WI38 (cell line): ENCODE measurements at regions not wholly inside any gene's neighbourhood (a gene's known extent, or its start where the extent isn't known, plus 50 kb on each side); places are given as distances from the start of the nearest gene placed in this dataset.
"Not testable (repeated sequence)": the region's sequence is repeated elsewhere in the genome, so short reads cannot be mapped to it uniquely, and the experiment has no call there.

ENCODE experiments used
- H3K4me3 ChIP-seq: 2 replicates; pipeline ENCODE4 v1.5.1; 2011; ENCODE audit warnings: low read depth, mild to moderate bottlenecking, control low read depth, low read length
- TF ChIP-seq, protein P1 (sequence below): IDR thresholded peaks from 2 replicates; pipeline ENCODE4 v1.5.1; 2012; ENCODE audit warnings: low read depth, mild to moderate bottlenecking, control low read depth, low read length

DNA sequence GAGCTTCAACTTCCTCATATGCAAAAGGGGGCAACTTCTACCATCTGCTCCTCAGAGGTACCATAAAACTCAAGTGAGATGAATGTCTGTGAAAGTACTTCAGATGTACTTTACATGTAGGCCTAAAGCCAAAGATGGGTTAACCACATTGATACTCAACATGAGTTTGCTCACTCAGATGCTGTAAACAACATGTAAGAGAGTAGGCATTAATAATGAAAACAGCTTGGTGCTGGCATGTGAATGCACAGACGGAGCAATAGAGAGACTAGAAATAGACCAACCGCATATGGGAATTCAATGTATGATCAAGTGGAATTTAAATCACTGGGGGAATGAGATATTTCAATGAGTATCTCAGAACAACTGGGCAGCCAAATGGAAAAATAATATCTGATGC is 143.8 kb upstream of the CDYL start:
- TF ChIP-seq, protein P1, sequence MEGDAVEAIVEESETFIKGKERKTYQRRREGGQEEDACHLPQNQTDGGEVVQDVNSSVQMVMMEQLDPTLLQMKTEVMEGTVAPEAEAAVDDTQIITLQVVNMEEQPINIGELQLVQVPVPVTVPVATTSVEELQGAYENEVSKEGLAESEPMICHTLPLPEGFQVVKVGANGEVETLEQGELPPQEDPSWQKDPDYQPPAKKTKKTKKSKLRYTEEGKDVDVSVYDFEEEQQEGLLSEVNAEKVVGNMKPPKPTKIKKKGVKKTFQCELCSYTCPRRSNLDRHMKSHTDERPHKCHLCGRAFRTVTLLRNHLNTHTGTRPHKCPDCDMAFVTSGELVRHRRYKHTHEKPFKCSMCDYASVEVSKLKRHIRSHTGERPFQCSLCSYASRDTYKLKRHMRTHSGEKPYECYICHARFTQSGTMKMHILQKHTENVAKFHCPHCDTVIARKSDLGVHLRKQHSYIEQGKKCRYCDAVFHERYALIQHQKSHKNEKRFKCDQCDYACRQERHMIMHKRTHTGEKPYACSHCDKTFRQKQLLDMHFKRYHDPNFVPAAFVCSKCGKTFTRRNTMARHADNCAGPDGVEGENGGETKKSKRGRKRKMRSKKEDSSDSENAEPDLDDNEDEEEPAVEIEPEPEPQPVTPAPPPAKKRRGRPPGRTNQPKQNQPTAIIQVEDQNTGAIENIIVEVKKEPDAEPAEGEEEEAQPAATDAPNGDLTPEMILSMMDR = no peak

DNA sequence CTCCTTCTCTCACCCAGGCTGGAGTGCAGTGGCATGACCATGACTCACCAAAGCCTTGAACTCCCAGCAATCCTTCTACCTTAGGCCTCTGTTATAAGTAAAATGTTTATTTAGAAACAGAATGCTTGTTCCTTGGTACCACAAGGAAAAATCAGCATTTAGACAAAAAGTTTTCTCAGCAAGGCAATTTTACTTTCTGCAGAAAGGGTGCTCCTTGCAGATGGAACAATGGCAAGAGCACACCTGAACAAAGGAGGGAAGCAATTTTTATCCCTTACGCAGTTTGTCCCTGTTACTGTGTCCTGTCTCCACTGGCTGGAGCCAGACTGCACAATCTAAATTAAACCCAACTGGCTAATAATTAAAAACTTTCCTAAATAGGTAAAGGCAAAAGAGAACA is 146.4 kb upstream of the CDYL start:
- H3K4me3 ChIP-seq = not testable (repeated sequence)

More for the DNA sequence above, 143.8 kb upstream of the CDYL start:
- H3K4me3 ChIP-seq = no peak overlapping the region

DNA sequence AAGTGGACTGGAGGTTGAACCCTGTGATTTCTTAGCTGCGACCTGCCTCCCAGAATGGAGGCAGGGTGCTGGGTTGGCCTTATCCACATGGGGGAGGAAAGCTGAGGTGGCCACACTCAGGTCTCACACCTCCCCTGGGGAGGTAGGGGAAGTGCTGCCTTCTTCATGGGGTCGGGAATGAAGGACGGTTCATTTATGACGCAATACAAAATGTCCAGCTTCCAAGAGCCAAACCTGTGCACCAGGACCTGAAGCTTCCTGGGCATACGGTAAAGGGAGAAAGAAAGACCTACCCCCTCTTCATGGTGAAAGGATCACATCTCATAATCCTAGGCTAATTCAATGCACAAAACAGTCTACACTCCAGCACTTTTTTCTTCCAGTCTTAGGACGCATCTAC is 150.6 kb upstream of the CDYL start:
- TF ChIP-seq, protein P1 = no peak
- no peak overlapping the region for H3K4me3 ChIP-seq

DNA sequence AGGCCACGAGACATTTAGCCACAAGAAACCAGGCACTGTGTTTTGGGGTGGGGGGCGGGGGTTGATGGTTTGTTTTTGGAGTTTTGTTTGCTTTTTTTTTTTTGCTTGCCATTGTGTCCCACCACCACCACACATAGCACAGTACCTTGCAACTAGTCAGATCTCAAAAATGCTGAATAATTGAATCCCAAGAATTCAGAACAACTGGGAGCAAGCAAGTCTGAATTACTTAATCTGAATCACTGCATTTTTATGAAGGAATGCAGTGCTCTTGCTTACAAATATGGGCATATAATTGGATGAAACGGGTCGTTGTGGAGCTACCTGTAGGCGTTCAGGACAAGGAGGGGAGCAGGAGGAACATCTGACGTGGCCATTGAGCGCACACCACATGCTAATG is 151.5 kb upstream of the CDYL start:
- H3K4me3 ChIP-seq = no peak overlapping the region
- TF ChIP-seq, protein P1 = no peak

DNA sequence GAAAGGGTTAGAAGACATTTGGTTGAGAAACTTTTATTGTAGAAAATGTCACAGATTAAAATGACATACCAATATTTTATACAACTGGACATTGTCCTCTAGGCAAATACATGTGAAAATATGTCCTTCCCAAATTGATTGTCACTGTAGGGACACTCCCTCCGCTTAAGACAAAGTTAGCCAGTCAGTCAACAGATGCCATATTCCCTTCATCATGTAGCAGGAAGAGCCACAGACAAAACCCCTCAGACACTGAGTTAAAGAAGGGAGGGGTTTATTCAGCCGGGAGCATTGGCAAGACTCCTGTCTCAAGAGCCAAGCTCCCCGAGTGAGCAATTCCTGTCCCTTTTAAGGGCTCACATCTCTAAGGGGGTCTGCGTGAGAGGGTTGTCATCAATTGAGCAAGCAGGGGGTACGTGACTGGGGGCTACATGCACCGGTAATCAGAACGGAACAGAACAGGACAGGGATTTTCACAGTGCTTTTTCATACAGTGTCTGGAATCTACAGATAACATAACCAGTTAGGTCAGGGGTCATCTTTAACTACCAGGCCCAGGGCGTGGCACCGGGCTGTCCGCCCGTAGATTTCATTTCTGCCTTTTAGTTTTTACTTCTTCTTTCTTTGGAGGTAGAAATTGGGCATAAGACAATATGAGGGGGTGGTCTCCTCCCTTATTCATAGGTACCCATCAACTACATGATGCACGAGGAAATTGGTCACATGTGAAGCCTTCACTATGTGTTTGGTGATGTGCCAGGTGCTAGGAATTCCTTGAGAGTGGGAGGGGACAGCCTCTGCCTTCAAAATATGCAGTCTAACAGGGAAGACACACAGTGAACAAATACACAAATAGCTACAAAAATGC is 155.7 kb upstream of the CDYL start:
- TF ChIP-seq, protein P1 = no peak

DNA sequence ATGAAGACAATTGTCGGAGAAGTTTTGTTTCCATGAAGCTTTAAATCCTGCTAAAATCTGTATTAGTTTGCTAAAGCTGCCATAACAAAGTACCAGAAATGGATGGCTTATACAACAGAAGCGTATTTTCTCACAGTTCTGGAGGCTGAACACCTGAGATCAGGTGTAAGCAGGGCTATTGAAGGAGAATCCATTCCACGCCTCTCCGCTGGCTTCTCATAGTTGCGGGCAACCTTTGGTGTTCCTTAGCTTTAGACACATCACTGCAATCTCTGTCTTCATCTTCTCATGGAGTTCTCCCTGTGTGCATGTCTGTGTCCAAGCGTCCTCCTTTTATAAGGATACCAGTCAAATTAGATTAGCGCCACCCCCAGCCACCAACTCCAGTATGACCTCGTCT is 159.9 kb upstream of the CDYL start:
- H3K4me3 ChIP-seq = no peak overlapping the region
- TF ChIP-seq, protein P1 = no peak

More for the DNA sequence above, 155.7 kb upstream of the CDYL start:
- H3K4me3 ChIP-seq = no peak overlapping the region

DNA sequence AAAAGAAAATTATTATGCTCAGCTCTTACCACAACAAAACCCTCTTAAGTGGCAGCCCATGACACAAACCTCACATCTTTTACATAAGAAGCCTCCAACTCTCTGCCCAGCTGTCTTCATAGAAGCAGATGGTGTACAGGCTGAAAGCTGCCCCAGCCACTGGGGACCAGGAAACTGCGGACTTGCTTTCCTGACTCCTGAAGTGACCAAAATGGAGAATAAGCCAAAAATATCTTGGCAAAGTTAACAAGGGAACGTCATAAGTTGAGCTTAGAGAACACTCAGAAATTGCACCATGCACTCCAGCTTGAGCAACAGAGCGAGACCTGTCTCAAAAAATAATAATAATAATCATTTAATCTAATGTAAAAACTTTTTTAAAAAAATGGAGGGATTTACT is 160.3 kb upstream of the CDYL start:
- TF ChIP-seq, protein P1 = no peak
- no peak overlapping the region for H3K4me3 ChIP-seq

DNA sequence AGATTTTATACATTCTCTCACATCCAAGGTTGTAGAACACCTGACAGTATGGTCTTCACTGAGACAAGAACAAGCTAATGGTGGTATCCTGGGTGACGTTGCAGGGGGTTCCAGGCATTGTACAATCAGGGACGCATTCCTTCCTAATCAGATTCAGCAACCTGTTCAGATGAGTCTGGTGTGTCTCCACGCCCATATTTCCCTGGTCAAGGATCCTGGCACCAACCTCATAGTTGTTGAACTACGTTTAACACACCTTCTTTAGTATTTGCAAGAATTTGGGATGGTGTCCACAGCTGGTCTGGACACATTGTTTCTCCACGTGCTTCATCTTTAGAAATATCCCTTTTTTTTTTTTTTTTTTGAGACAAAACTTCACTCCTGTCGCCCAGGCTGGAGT is 161.0 kb upstream of the CDYL start:
- no peak overlapping the region for H3K4me3 ChIP-seq
- TF ChIP-seq, protein P1 = no peak
